Lower lobe of right lung (tissue), 2 donors: ENCODE measurements at regions not wholly inside any gene's neighbourhood (a gene's known extent, or its start where the extent isn't known, plus 50 kb on each side); places are given as distances from the start of the nearest gene placed in this dataset.

ENCODE experiments used
- ATAC-seq, 2 donors: fragments of 200-7000 bp; cut with Tn5 transposase; one replicate each; pipeline ENCODE4 v1.9.1; 2020 to 2022; ENCODE audit warnings: mild to moderate bottlenecking in 2 of 2, moderate library complexity in 2 of 2
- DNase-seq: peaks from one replicate; pipeline ENCODE4 v3.0.0-alpha.2; 2020
- H3K27ac ChIP-seq: fragments of 200-600 bp; one replicate; pipeline ENCODE4 v1.8.0; 2022
- H3K27me3 ChIP-seq: fragments of 200-600 bp; one replicate; pipeline ENCODE4 v1.8.0; 2022; ENCODE audit warnings: low read depth
- H3K36me3 ChIP-seq: fragments of 200-600 bp; one replicate; pipeline ENCODE4 v1.8.0; 2022; ENCODE audit warnings: mild to moderate bottlenecking
- H3K4me1 ChIP-seq: fragments of 200-600 bp; one replicate; pipeline ENCODE4 v1.8.0; 2022
- H3K4me3 ChIP-seq: fragments of 200-600 bp; one replicate; pipeline ENCODE4 v1.8.0; 2022; ENCODE audit warnings: mild to moderate bottlenecking
- H3K9me3 ChIP-seq: fragments of 200-600 bp; one replicate; pipeline ENCODE4 v1.8.0; 2022
- CTCF ChIP-seq: fragments of 200-600 bp; IDR thresholded peaks from one replicate; pipeline ENCODE4 v1.8.0; 2022; ENCODE audit warnings: antibody characterized with exemption, mild to moderate bottlenecking
- intact Hi-C: fragments of 100-400 bp; cut with DNase I; formaldehyde crosslinking; loops from one replicate; pipeline ENCODE4 v1.11.0; 2022
- donor health status: DM: no; HTN: yes; CAD: no; lungs with severe emphysema.

GRCh38 chr2:34848132-34848531 is 1249.0 kb upstream of the FAM98A start:
- H3K9me3 ChIP-seq: no peaks in the 10 kb centered on the region
- intact Hi-C loops: no loop called here
- DNase-seq: no peak
- no peaks in the 10 kb centered on the region for H3K4me1 ChIP-seq
- TF ChIP-seq CTCF: no peak
- H3K36me3 ChIP-seq: no peaks in the 10 kb centered on the region
- ATAC-seq: no peak
- H3K27me3 ChIP-seq: no peaks in the 10 kb centered on the region
- no peak overlapping the region for H3K4me3 ChIP-seq
- H3K27ac ChIP-seq: no peak overlapping the region

- intact Hi-C loops: no loop called here
- H3K27me3 ChIP-seq: no peaks in the 10 kb centered on the region
- no peaks in the 10 kb centered on the region for H3K36me3 ChIP-seq
- no peak overlapping the region for H3K4me3 ChIP-seq
- H3K9me3 ChIP-seq: no peaks in the 10 kb centered on the region
- H3K4me1 ChIP-seq: no peaks in the 10 kb centered on the region
- DNase-seq (no peak), ATAC-seq (no peak)
- H3K27ac ChIP-seq: no peak overlapping the region
- TF ChIP-seq CTCF: no peak
Observed at GRCh38 chr2:34844629-34845028, 1245.5 kb upstream of the FAM98A start.

DNA sequence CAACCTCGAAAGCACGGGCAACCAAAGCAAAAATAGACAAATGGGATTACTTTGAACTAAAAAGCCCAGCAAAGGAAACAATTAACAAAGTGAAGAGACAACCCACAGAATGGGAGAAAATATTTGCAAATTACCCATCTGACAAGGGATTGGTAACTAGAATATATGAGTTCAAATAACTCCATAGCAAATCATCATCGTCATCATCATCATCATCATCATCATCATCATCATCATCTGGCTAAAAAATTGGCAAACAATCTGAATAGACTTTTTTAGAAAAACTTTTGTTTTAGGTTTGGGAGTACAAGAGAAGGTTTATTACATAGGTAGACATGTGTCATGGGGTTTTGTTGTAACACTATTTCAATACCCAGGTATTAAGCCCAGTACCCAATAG is 1239.3 kb upstream of the FAM98A start:
- no peak for DNase-seq
- Histone ChIP-seq H3K27me3 (no peaks in the 10 kb centered on the region), H3K4me3 (no peak overlapping the region), H3K4me1 (no peaks in the 10 kb centered on the region), H3K36me3 (no peaks in the 10 kb centered on the region), H3K9me3 (no peaks in the 10 kb centered on the region), H3K27ac (no peak overlapping the region)
- intact Hi-C loops: no loop called here
- ATAC-seq: no peak
- TF ChIP-seq CTCF: no peak

DNA sequence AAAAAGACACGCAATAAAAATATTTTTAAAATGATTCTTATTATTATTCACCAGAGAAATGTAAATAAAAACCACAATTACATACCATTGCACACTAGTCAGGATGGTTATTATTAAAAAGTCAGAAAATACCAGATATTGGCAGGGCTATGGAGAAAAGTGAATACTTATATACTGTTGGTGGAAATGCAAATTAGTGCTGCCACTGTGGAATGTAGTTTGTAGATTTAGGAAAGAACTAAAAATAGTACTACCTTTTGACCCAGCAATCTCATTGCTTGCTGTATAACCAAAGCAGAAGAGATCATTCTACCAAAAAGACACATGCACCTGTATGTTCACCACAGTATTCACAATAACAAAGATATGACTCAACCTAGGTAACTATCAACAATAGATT is 1237.3 kb upstream of the FAM98A start:
- H3K27me3 ChIP-seq: no peaks in the 10 kb centered on the region
- no peak for TF ChIP-seq CTCF
- no peaks in the 10 kb centered on the region for H3K9me3 ChIP-seq
- ATAC-seq (no peak), DNase-seq (no peak)
- intact Hi-C loops: no loop called here
- H3K4me3 ChIP-seq: no peak overlapping the region
- H3K4me1 ChIP-seq: no peaks in the 10 kb centered on the region
- no peak overlapping the region for H3K27ac ChIP-seq
- H3K36me3 ChIP-seq: no peaks in the 10 kb centered on the region

DNA sequence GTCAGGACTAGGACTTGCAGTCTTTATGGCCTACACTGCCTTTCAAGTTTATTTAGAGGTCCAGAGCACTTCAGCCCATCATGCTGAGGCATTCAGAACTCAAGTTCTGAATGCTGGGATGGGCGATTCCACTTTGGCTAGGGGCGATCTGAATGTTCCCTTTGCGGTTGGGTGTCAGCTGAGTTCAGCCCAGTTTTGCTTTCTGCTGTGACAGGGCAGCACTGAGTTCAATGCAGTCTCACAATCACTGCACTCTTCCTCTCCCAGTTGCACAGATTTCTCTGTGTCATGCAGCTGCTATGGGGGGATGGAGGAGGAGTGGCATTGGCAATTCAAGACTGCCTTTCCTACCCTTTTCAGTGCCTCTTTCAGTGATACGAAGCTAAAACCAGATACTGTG is 1232.0 kb upstream of the FAM98A start:
- H3K9me3 ChIP-seq: no peaks in the 10 kb centered on the region
- no peak overlapping the region for H3K4me3 ChIP-seq
- H3K27me3 ChIP-seq: no peaks in the 10 kb centered on the region
- intact Hi-C loops: no loop called here
- H3K36me3 ChIP-seq: no peaks in the 10 kb centered on the region
- no peak for ATAC-seq
- TF ChIP-seq CTCF: no peak
- H3K27ac ChIP-seq: no peak overlapping the region
- H3K4me1 ChIP-seq: no peaks in the 10 kb centered on the region
- no peak for DNase-seq

DNA sequence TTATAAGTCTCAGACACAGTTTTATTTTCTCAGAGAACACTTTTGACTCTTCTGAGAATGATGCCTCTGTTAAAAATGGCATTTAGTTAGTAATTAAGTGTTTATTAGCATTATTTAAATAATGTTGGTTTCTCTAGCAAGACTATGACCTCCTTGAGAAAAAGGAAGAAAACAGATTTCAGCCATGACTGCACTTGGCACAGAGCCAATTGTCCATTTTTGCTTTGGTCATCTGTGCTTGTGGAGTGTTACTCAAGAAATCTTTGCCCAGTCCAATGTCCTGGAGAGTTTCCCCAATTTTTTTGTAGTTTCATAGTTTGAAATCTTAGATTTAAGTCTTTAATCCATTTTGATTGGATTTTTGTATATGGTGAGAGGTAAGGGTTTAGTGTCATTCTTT is 1229.4 kb upstream of the FAM98A start:
- no peak overlapping the region for H3K4me3 ChIP-seq
- intact Hi-C loops: no loop called here
- no peaks in the 10 kb centered on the region for H3K4me1 ChIP-seq
- no peaks in the 10 kb centered on the region for H3K9me3 ChIP-seq
- no peak for TF ChIP-seq CTCF
- ATAC-seq: no peak
- no peaks in the 10 kb centered on the region for H3K27me3 ChIP-seq
- H3K36me3 ChIP-seq: no peaks in the 10 kb centered on the region
- no peak overlapping the region for H3K27ac ChIP-seq
- DNase-seq: no peak
